ENCODE measurements at regions not wholly inside any gene's neighbourhood (a gene's known extent, or its start where the extent isn't known, plus 50 kb on each side); places are given as distances from the start of the nearest gene placed in this dataset.
"Not testable (repeated sequence)": the region's sequence is repeated elsewhere in the genome, so short reads cannot be mapped to it uniquely, and the experiment has no call there.

GRCh38 chr6:48986845-48987244, 476.2 kb downstream of the MMUT start:
- H3K4me3 ChIP-seq = no peak overlapping the region
- intact Hi-C loops (cut with DNase I; ENCODE audit: low total_unique reads) = no loop called here
- no peaks in the 10 kb centered on the region for H3K4me1 ChIP-seq
- no peaks in the 10 kb centered on the region for H3K36me3 ChIP-seq
- no peak for DNase-seq (ENCODE audit: low spot score in 2 of 2)
- TF ChIP-seq CTCF (IDR thresholded peaks at IDR 0.05) (no peak), POLR2A (IDR thresholded peaks at IDR 0.05) (no peak), POLR2AphosphoS5 (IDR thresholded peaks at IDR 0.05) (no peak)
- peaks cover 9 to 23% of the 10 kb centered on the region in 2 donors for H3K9me3 ChIP-seq
- no peaks in the 10 kb centered on the region for H3K27me3 ChIP-seq
- H3K27ac ChIP-seq = no peak overlapping the region

GRCh38 chr6:48986105-48986504, 476.9 kb downstream of the MMUT start:
- no peaks in the 10 kb centered on the region for H3K36me3 ChIP-seq
- no peak for DNase-seq (ENCODE audit: low spot score in 2 of 2)
- no peak overlapping the region for H3K4me3 ChIP-seq
- no peak for TF ChIP-seq POLR2A (IDR thresholded peaks at IDR 0.05)
- TF ChIP-seq CTCF (IDR thresholded peaks at IDR 0.05) = no peak
- no peak for TF ChIP-seq POLR2AphosphoS5 (IDR thresholded peaks at IDR 0.05)
- H3K27me3 ChIP-seq = no peaks in the 10 kb centered on the region
- intact Hi-C loops (cut with DNase I; ENCODE audit: low total_unique reads) = no loop called here
- peaks cover 9 to 23% of the 10 kb centered on the region in 2 donors for H3K9me3 ChIP-seq
- no peaks in the 10 kb centered on the region for H3K4me1 ChIP-seq
- no peak overlapping the region for H3K27ac ChIP-seq

GRCh38 chr6:48985025-48985424, 478.0 kb downstream of the MMUT start:
- no peak for DNase-seq (ENCODE audit: low spot score in 2 of 2)
- TF ChIP-seq POLR2A (IDR thresholded peaks at IDR 0.05) (no peak), CTCF (IDR thresholded peaks at IDR 0.05) (no peak), POLR2AphosphoS5 (IDR thresholded peaks at IDR 0.05) (no peak)
- no peaks in the 10 kb centered on the region for H3K27me3 ChIP-seq
- no peaks in the 10 kb centered on the region for H3K36me3 ChIP-seq
- no peak overlapping the region for H3K27ac ChIP-seq
- H3K9me3 ChIP-seq = peaks cover 9 to 15% of the 10 kb centered on the region in 2 donors
- H3K4me3 ChIP-seq = no peak overlapping the region
- H3K4me1 ChIP-seq = no peaks in the 10 kb centered on the region
- intact Hi-C loops (cut with DNase I; ENCODE audit: low total_unique reads) = no loop called here

GRCh38 chr6:48983968-48984367, 479.1 kb downstream of the MMUT start:
- DNase-seq (ENCODE audit: low spot score in 2 of 2) = not testable (repeated sequence)

GRCh38 chr6:48983377-48983776, 479.7 kb downstream of the MMUT start:
- H3K36me3 ChIP-seq = no peaks in the 10 kb centered on the region
- TF ChIP-seq POLR2A (IDR thresholded peaks at IDR 0.05) = no peak
- no peak for TF ChIP-seq CTCF (IDR thresholded peaks at IDR 0.05)
- TF ChIP-seq POLR2AphosphoS5 (IDR thresholded peaks at IDR 0.05) = no peak
- no peak overlapping the region for H3K27ac ChIP-seq
- intact Hi-C loops (cut with DNase I; ENCODE audit: low total_unique reads) = no loop called here
- peaks cover 4 to 6% of the 10 kb centered on the region in 2 donors for H3K9me3 ChIP-seq
- H3K4me1 ChIP-seq = no peaks in the 10 kb centered on the region
- no peak for DNase-seq (ENCODE audit: low spot score in 2 of 2)
- no peaks in the 10 kb centered on the region for H3K27me3 ChIP-seq
- no peak overlapping the region for H3K4me3 ChIP-seq

More at GRCh38 chr6:48983968-48984367, 479.1 kb downstream of the MMUT start:
- H3K27me3 ChIP-seq; H3K4me1 ChIP-seq; H3K36me3 ChIP-seq; H3K27ac ChIP-seq; intact Hi-C loops (cut with DNase I; ENCODE audit: low total_unique reads); H3K4me3 ChIP-seq: not testable (repeated sequence)
- H3K9me3 ChIP-seq = peaks cover 4 to 12% of the 10 kb centered on the region in 2 donors

GRCh38 chr6:48979806-48980205, 483.2 kb downstream of the MMUT start:
- TF ChIP-seq CTCF (IDR thresholded peaks at IDR 0.05) = no peak
- TF ChIP-seq POLR2A (IDR thresholded peaks at IDR 0.05) = no peak
- TF ChIP-seq POLR2AphosphoS5 (IDR thresholded peaks at IDR 0.05) = no peak
- DNase-seq (ENCODE audit: low spot score in 2 of 2) = no peak
- peaks cover 0 to 4% of the 10 kb centered on the region in 2 donors for H3K9me3 ChIP-seq
- no peaks in the 10 kb centered on the region for H3K27me3 ChIP-seq
- intact Hi-C loops (cut with DNase I; ENCODE audit: low total_unique reads) = no loop called here
- H3K36me3 ChIP-seq = no peaks in the 10 kb centered on the region
- no peaks in the 10 kb centered on the region for H3K4me1 ChIP-seq
- H3K4me3 ChIP-seq = no peak overlapping the region
- H3K27ac ChIP-seq = no peak overlapping the region
